ENCODE measurements at regions not wholly inside any gene's neighbourhood (a gene's known extent, or its start where the extent isn't known, plus 50 kb on each side); places are given as distances from the start of the nearest gene placed in this dataset.
A peak's percentile ranks its signal among the peaks of the same experiment; 100 is the strongest.
"Not testable (repeated sequence)": the region's sequence is repeated elsewhere in the genome, so short reads cannot be mapped to it uniquely, and the experiment has no call there.

- DNase-seq: no peak
Measured at GRCh38 chr13:62747629-62748028, 1332.0 kb upstream of the PCDH20 start.

GRCh38 chr13:62747152-62747551, 1331.5 kb upstream of the PCDH20 start:
- DNase-seq: no peak

- peak in 1 of 56 donors; percentile 0 for DNase-seq
Measured at GRCh38 chr13:62729746-62730145, 1314.1 kb upstream of the PCDH20 start.

- DNase-seq: no peak
Measured at GRCh38 chr13:62721893-62722292, 1306.2 kb upstream of the PCDH20 start.

- not testable (repeated sequence) for DNase-seq
Measured at GRCh38 chr13:62711948-62712347, 1296.3 kb upstream of the PCDH20 start.

- DNase-seq: no peak
Measured at GRCh38 chr13:62710787-62711186, 1295.1 kb upstream of the PCDH20 start.

- no peak for DNase-seq
Measured at GRCh38 chr13:62706048-62706447, 1290.4 kb upstream of the PCDH20 start.

GRCh38 chr13:62704875-62705274, 1289.2 kb upstream of the PCDH20 start:
- no peak for DNase-seq

GRCh38 chr13:62702502-62702901, 1286.9 kb upstream of the PCDH20 start:
- no peak for DNase-seq

- no peak for DNase-seq
Measured at GRCh38 chr13:62697701-62698100, 1282.1 kb upstream of the PCDH20 start.

- no peak for DNase-seq
Measured at GRCh38 chr13:62696490-62696889, 1280.8 kb upstream of the PCDH20 start.

- DNase-seq: no peak
Measured at GRCh38 chr13:62687732-62688131, 1272.1 kb upstream of the PCDH20 start.

- DNase-seq: no peak
Measured at GRCh38 chr13:62684359-62684758, 1268.7 kb upstream of the PCDH20 start.

- DNase-seq: no peak
Measured at GRCh38 chr13:62682788-62683187, 1267.1 kb upstream of the PCDH20 start.

- DNase-seq: no peak
Measured at GRCh38 chr13:62678039-62678438, 1262.4 kb upstream of the PCDH20 start.

GRCh38 chr13:62663767-62664166, 1248.1 kb upstream of the PCDH20 start:
- no peak for DNase-seq

- no peak for DNase-seq
Measured at GRCh38 chr13:62659365-62659764, 1243.7 kb upstream of the PCDH20 start.

GRCh38 chr13:62653371-62653770, 1237.7 kb upstream of the PCDH20 start:
- no peak for DNase-seq

- DNase-seq: no peak
Measured at GRCh38 chr13:62643799-62644524, 1228.3 kb upstream of the PCDH20 start.

GRCh38 chr13:62643007-62643483, 1227.4 kb upstream of the PCDH20 start:
- no peak for DNase-seq

- no peak for DNase-seq
Measured at GRCh38 chr13:62635161-62635560, 1219.5 kb upstream of the PCDH20 start.

GRCh38 chr13:62633448-62633847, 1217.8 kb upstream of the PCDH20 start:
- DNase-seq: no peak

- DNase-seq: no peak
Measured at GRCh38 chr13:62631619-62632018, 1216.0 kb upstream of the PCDH20 start.

GRCh38 chr13:62631124-62631523, 1215.5 kb upstream of the PCDH20 start:
- no peak for DNase-seq

Data from amygdala (tissue), 56 donors.